HG03139 (cell line): ENCODE measurements at regions not wholly inside any gene's neighbourhood (a gene's known extent, or its start where the extent isn't known, plus 50 kb on each side); places are given as distances from the start of the nearest gene placed in this dataset.

ENCODE experiments used
- ATAC-seq: cut with Tn5 transposase; IDR thresholded peaks from one replicate; pipeline ENCODE4 v1.9.1; 2021; ENCODE audit not compliant: unreplicated experiment

GRCh38 chr2:20111311-20112131, 60.1 kb upstream of the LAPTM4A start:
- ATAC-seq: no peak

GRCh38 chr2:20110876-20111275, 59.4 kb upstream of the LAPTM4A start:
- no peak for ATAC-seq

- ATAC-seq: no peak
These were observed 59.0 kb upstream of the LAPTM4A start for GRCh38 chr2:20110383-20110782.

- ATAC-seq: no peak
These were observed 57.4 kb upstream of the LAPTM4A start for GRCh38 chr2:20108655-20109396.

GRCh38 chr2:20107776-20108175, 56.3 kb upstream of the LAPTM4A start:
- ATAC-seq: no peak

GRCh38 chr2:20107352-20107751, 55.9 kb upstream of the LAPTM4A start:
- ATAC-seq: no peak

GRCh38 chr2:20106746-20107145, 55.3 kb upstream of the LAPTM4A start:
- ATAC-seq: no peak

- no peak for ATAC-seq
These were observed 53.6 kb upstream of the LAPTM4A start for GRCh38 chr2:20104900-20105545.

GRCh38 chr2:20103530-20103929, 52.1 kb upstream of the LAPTM4A start:
- no peak for ATAC-seq
